Skin epidermis (tissue), 12 donors: ENCODE measurements at regions not wholly inside any gene's neighbourhood (a gene's known extent, or its start where the extent isn't known, plus 50 kb on each side); places are given as distances from the start of the nearest gene placed in this dataset.
"Not testable (repeated sequence)": the region's sequence is repeated elsewhere in the genome, so short reads cannot be mapped to it uniquely, and the experiment has no call there.

Experiments used
- H3K27ac ChIP-seq, 21 experiments: fragments of 200-600 bp; sonication (generic) in 11 of 21; one replicate each; pipeline ENCODE4 v1.5.0; 2020; ENCODE audit warnings: mild to moderate bottlenecking in 3 of 21, inconsistent platforms in 2 of 21, moderate library complexity in 2 of 21
- H3K4me3 ChIP-seq, 7 experiments: fragments of 200-600 bp; sonication (generic) in 2 of 7; one replicate each; pipeline ENCODE4 v1.5.0; 2020; ENCODE audit warnings: inconsistent platforms in 2 of 7, mild to moderate bottlenecking in 2 of 7, moderate library complexity in 1 of 7

- Histone ChIP-seq H3K27ac (no peak overlapping the region), H3K4me3 (no peak overlapping the region)
Measured at GRCh38 chr2:236473691-236474090, 95.9 kb upstream of the ACKR3 start.

- no peak overlapping the region for H3K27ac ChIP-seq
- H3K4me3 ChIP-seq = no peak overlapping the region
Measured at GRCh38 chr2:236479814-236480213, 89.8 kb upstream of the ACKR3 start.

- Histone ChIP-seq H3K4me3 (no peak overlapping the region), H3K27ac (no peak overlapping the region)
Measured at GRCh38 chr2:236483102-236483501, 86.5 kb upstream of the ACKR3 start.

- H3K27ac ChIP-seq = no peak overlapping the region
- H3K4me3 ChIP-seq = no peak overlapping the region
Measured at GRCh38 chr2:236485519-236485918, 84.1 kb upstream of the ACKR3 start.

GRCh38 chr2:236489083-236489482 is 80.5 kb upstream of the ACKR3 start:
- not testable (repeated sequence) for H3K27ac ChIP-seq, H3K4me3 ChIP-seq

GRCh38 chr2:236489895-236490404 is 79.7 kb upstream of the ACKR3 start:
- H3K4me3 ChIP-seq = no peak overlapping the region
- no peak overlapping the region for H3K27ac ChIP-seq

- H3K4me3 ChIP-seq = no peak overlapping the region
- no peak overlapping the region for H3K27ac ChIP-seq
Measured at GRCh38 chr2:236496340-236496739, 73.3 kb upstream of the ACKR3 start.

- Histone ChIP-seq H3K27ac (no peak overlapping the region), H3K4me3 (no peak overlapping the region)
Measured at GRCh38 chr2:236498369-236498768, 71.3 kb upstream of the ACKR3 start.

GRCh38 chr2:236499691-236500578 is 69.7 kb upstream of the ACKR3 start:
- no peak overlapping the region for H3K27ac ChIP-seq
- H3K4me3 ChIP-seq = no peak overlapping the region

- H3K27ac ChIP-seq = no peak overlapping the region
- H3K4me3 ChIP-seq = no peak overlapping the region
Measured at GRCh38 chr2:236501026-236501425, 68.6 kb upstream of the ACKR3 start.

GRCh38 chr2:236501531-236501930 is 68.1 kb upstream of the ACKR3 start:
- Histone ChIP-seq H3K27ac (no peak overlapping the region), H3K4me3 (no peak overlapping the region)

GRCh38 chr2:236503100-236503499 is 66.5 kb upstream of the ACKR3 start:
- Histone ChIP-seq H3K4me3 (no peak overlapping the region), H3K27ac (no peak overlapping the region)

GRCh38 chr2:236503583-236503982 is 66.0 kb upstream of the ACKR3 start:
- no peak overlapping the region for H3K4me3 ChIP-seq
- no peak overlapping the region for H3K27ac ChIP-seq

- Histone ChIP-seq H3K27ac (no peak overlapping the region), H3K4me3 (no peak overlapping the region)
Measured at GRCh38 chr2:236505041-236505440, 64.6 kb upstream of the ACKR3 start.

- H3K27ac ChIP-seq = no peak overlapping the region
- H3K4me3 ChIP-seq = no peak overlapping the region
Measured at GRCh38 chr2:236505648-236506047, 64.0 kb upstream of the ACKR3 start.

GRCh38 chr2:236507393-236508085 is 62.1 kb upstream of the ACKR3 start:
- Histone ChIP-seq H3K27ac (no peak overlapping the region), H3K4me3 (peak overlapping the region in 6 of 7 experiments; percentile 8 to 38 (median 28))

- Histone ChIP-seq H3K4me3 (no peak overlapping the region), H3K27ac (no peak overlapping the region)
Measured at GRCh38 chr2:236508466-236508865, 61.2 kb upstream of the ACKR3 start.

GRCh38 chr2:236510034-236510433 is 59.6 kb upstream of the ACKR3 start:
- H3K27ac ChIP-seq = no peak overlapping the region
- no peak overlapping the region for H3K4me3 ChIP-seq

- no peak overlapping the region for H3K4me3 ChIP-seq
- no peak overlapping the region for H3K27ac ChIP-seq
Measured at GRCh38 chr2:236511266-236511665, 58.4 kb upstream of the ACKR3 start.

GRCh38 chr2:236512267-236512666 is 57.4 kb upstream of the ACKR3 start:
- Histone ChIP-seq H3K4me3 (no peak overlapping the region), H3K27ac (no peak overlapping the region)

GRCh38 chr2:236512902-236513435 is 56.7 kb upstream of the ACKR3 start:
- H3K4me3 ChIP-seq = no peak overlapping the region
- no peak overlapping the region for H3K27ac ChIP-seq
